ENCODE measurements at regions not wholly inside any gene's neighbourhood (a gene's known extent, or its start where the extent isn't known, plus 50 kb on each side); places are given as distances from the start of the nearest gene placed in this dataset.

DNA sequence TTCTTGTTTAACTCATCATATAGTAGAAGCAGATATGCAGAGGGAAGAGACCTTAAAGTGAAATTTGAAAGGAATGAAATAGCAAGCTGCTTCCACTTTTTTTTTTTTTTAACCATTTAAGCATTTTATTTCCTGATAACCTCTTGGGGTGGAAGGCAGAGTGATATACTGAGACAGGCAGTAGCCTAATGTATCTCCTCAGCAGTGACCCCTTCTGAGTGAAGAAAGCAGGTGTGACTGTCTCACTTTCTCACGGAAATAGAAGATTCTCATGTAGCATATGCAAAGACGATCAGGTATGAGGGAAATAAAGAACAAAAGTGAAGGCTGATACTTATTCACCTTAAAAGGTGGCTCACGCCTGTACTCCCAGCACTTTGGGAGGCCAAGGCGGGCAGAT, 187.1 kb upstream of the STXBP5 start:
- no peak for DNase-seq (ENCODE audit: low spot score in 2 of 2)
- no peaks in the 10 kb centered on the region for H3K36me3 Mint-ChIP-seq
- no peaks in the 10 kb centered on the region for H3K4me1 Mint-ChIP-seq
- H3K27me3 Mint-ChIP-seq: peaks cover 1% of the 10 kb centered on the region
- H3K27ac Mint-ChIP-seq: no peak overlapping the region
- no peaks in the 10 kb centered on the region for H3K9me3 Mint-ChIP-seq
- H3K4me3 Mint-ChIP-seq: no peak overlapping the region
- no peak for ATAC-seq (ENCODE audit: low read depth)

GRCh38 chr6:147019001-147019400, 185.2 kb upstream of the STXBP5 start:
- no peak for DNase-seq (ENCODE audit: low spot score in 2 of 2)
- H3K4me1 Mint-ChIP-seq: no peaks in the 10 kb centered on the region
- H3K27ac Mint-ChIP-seq: no peak overlapping the region
- H3K4me3 Mint-ChIP-seq: no peak overlapping the region
- no peaks in the 10 kb centered on the region for H3K9me3 Mint-ChIP-seq
- no peaks in the 10 kb centered on the region for H3K36me3 Mint-ChIP-seq
- H3K27me3 Mint-ChIP-seq: peaks cover 1% of the 10 kb centered on the region
- ATAC-seq (ENCODE audit: low read depth): no peak

DNA sequence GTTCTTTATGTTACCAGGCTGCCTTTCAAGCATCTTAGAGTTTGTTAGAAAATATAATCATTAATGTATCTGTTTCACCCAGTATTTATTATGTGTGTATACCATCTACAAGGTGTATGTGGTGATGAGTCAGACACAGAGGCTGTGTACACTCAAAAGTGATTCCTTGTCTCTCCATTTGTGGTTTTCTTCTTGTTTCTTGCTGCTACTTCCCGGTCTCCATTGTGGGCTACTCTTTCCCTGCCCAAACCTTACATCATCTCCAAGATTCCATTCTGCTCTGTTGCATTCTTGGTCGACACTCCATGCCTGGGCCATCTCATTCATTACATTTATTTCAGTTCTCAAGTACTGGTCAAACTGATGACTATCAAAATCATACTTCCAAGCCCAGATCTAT, 182.2 kb upstream of the STXBP5 start:
- DNase-seq (ENCODE audit: low spot score in 2 of 2) (no peak), ATAC-seq (ENCODE audit: low read depth) (no peak)
- Mint-ChIP-seq H3K4me1 (no peaks in the 10 kb centered on the region), H3K9me3 (no peaks in the 10 kb centered on the region), H3K27me3 (no peaks in the 10 kb centered on the region), H3K27ac (no peak overlapping the region), H3K4me3 (no peak overlapping the region), H3K36me3 (no peaks in the 10 kb centered on the region)

GRCh38 chr6:147023148-147023547, 181.1 kb upstream of the STXBP5 start:
- DNase-seq (ENCODE audit: low spot score in 2 of 2) (no peak), ATAC-seq (ENCODE audit: low read depth) (no peak)
- no peaks in the 10 kb centered on the region for H3K36me3 Mint-ChIP-seq
- H3K4me3 Mint-ChIP-seq: no peak overlapping the region
- H3K27me3 Mint-ChIP-seq: no peaks in the 10 kb centered on the region
- H3K27ac Mint-ChIP-seq: no peak overlapping the region
- no peaks in the 10 kb centered on the region for H3K9me3 Mint-ChIP-seq
- H3K4me1 Mint-ChIP-seq: no peaks in the 10 kb centered on the region

- no peaks in the 10 kb centered on the region for H3K9me3 Mint-ChIP-seq
- no peak overlapping the region for H3K27ac Mint-ChIP-seq
- H3K27me3 Mint-ChIP-seq: no peaks in the 10 kb centered on the region
- no peak for ATAC-seq (ENCODE audit: low read depth)
- H3K36me3 Mint-ChIP-seq: no peaks in the 10 kb centered on the region
- H3K4me1 Mint-ChIP-seq: no peaks in the 10 kb centered on the region
- H3K4me3 Mint-ChIP-seq: no peak overlapping the region
- no peak for DNase-seq (ENCODE audit: low spot score in 2 of 2)
Measured at GRCh38 chr6:147023581-147023980, 180.6 kb upstream of the STXBP5 start.

- no peaks in the 10 kb centered on the region for H3K4me1 Mint-ChIP-seq
Measured at GRCh38 chr6:147029923-147030322, 174.3 kb upstream of the STXBP5 start.

GRCh38 chr6:147033267-147033666, 170.9 kb upstream of the STXBP5 start:
- Mint-ChIP-seq H3K27me3 (peaks cover 4% of the 10 kb centered on the region), H3K4me1 (peaks cover 2% of the 10 kb centered on the region), H3K9me3 (peaks cover 2% of the 10 kb centered on the region), H3K36me3 (no peaks in the 10 kb centered on the region), H3K27ac (no peak overlapping the region), H3K4me3 (no peak overlapping the region)
- no peak for ATAC-seq (ENCODE audit: low read depth)
- DNase-seq (ENCODE audit: low spot score in 2 of 2): no peak

More at GRCh38 chr6:147029923-147030322, 174.3 kb upstream of the STXBP5 start:
- Mint-ChIP-seq H3K9me3 (peaks cover 2% of the 10 kb centered on the region), H3K36me3 (no peaks in the 10 kb centered on the region), H3K27ac (no peak overlapping the region), H3K27me3 (no peaks in the 10 kb centered on the region), H3K4me3 (no peak overlapping the region)
- ATAC-seq (ENCODE audit: low read depth): no peak
- no peak for DNase-seq (ENCODE audit: low spot score in 2 of 2)

DNA sequence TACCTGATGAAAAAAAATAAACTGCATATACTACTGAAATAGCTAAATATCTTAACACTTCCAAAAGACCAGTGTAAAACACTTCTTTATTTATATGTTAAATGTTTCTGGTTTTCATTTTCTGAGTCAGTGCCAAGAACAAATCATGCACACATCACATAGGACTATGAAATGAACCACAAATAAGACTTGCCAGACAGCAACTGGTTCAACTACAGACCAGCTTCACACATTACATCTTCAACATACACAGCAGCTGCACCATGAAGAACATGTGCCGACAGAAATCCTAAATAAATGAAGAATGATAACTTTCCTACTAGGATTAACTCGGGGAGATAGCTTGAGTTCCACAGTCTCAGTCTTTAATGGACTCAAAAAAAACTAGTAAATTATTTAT, 168.3 kb upstream of the STXBP5 start:
- Mint-ChIP-seq H3K27ac (no peak overlapping the region), H3K36me3 (no peaks in the 10 kb centered on the region), H3K4me3 (no peak overlapping the region), H3K4me1 (peaks cover 2% of the 10 kb centered on the region), H3K27me3 (peaks cover 4% of the 10 kb centered on the region), H3K9me3 (peaks cover 2% of the 10 kb centered on the region)
- ATAC-seq (ENCODE audit: low read depth) (no peak), DNase-seq (ENCODE audit: low spot score in 2 of 2) (no peak)

GRCh38 chr6:147037881-147038280, 166.3 kb upstream of the STXBP5 start:
- Mint-ChIP-seq H3K4me1 (peaks cover 2% of the 10 kb centered on the region), H3K27ac (no peak overlapping the region), H3K9me3 (no peaks in the 10 kb centered on the region), H3K4me3 (no peak overlapping the region), H3K27me3 (peaks cover 5% of the 10 kb centered on the region), H3K36me3 (no peaks in the 10 kb centered on the region)
- no peak for ATAC-seq (ENCODE audit: low read depth)
- no peak for DNase-seq (ENCODE audit: low spot score in 2 of 2)

GRCh38 chr6:147040121-147040910, 163.9 kb upstream of the STXBP5 start:
- Mint-ChIP-seq H3K4me3 (no peak overlapping the region), H3K27ac (no peak overlapping the region), H3K36me3 (peaks cover 2% of the 10 kb centered on the region), H3K4me1 (peaks cover 2% of the 10 kb centered on the region), H3K27me3 (peaks cover 5% of the 10 kb centered on the region), H3K9me3 (peaks cover 7% of the 10 kb centered on the region)
- ATAC-seq (ENCODE audit: low read depth): no peak
- no peak for DNase-seq (ENCODE audit: low spot score in 2 of 2)

DNA sequence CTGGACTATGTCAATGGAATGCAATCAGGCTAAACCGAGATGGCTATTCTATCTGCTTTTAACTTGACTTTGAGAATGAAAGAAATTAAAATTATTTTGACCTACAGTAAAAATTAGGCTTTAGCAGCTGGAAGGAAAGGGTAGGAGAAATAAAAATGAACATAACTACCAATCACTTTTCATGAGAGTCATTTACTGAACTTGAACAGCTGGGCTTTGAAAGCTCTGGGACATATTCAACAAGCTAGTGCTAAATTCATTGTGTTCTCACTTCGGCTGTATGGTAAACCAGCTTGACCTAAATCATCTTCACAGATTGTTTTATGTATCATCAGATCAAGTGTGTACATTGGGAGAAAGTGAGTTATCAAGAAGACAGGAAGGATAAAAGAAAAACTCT, 161.5 kb upstream of the STXBP5 start:
- no peak overlapping the region for H3K27ac Mint-ChIP-seq
- H3K9me3 Mint-ChIP-seq: peaks cover 7% of the 10 kb centered on the region

DNA sequence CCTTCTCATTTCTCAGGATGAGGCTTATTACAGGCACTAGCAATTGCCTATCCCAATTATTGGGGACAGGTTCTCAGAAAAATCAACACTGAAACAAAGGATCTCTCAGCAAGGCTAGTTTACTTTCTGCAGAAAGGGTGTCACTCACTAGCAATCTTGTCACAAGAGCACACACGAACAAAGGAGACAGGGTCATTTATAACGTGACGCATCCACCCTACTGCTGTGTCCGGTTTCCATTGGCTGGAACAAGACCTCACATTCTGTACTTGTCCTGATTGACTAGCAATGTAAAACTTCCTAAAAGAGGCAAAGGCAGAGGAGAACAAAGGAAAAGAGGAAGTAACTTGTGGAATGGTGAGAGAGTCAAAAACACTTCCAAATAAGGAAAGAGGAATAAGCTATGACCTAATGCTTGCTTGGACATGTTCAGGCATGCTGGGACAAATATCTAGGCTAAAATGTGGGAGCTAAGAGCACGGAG, 160.2 kb upstream of the STXBP5 start:
- Mint-ChIP-seq H3K4me1 (no peaks in the 10 kb centered on the region), H3K9me3 (peaks cover 7% of the 10 kb centered on the region), H3K36me3 (peaks cover 2% of the 10 kb centered on the region), H3K27me3 (peaks cover 1% of the 10 kb centered on the region), H3K27ac (no peak overlapping the region), H3K4me3 (no peak overlapping the region)
- DNase-seq (ENCODE audit: low spot score in 2 of 2) (no peak), ATAC-seq (ENCODE audit: low read depth) (no peak)

More for the DNA sequence above, 161.5 kb upstream of the STXBP5 start:
- Mint-ChIP-seq H3K4me3 (no peak overlapping the region), H3K4me1 (peaks cover under 1% of the 10 kb centered on the region), H3K27me3 (peaks cover 4% of the 10 kb centered on the region), H3K36me3 (peaks cover 2% of the 10 kb centered on the region)
- DNase-seq (ENCODE audit: low spot score in 2 of 2) (no peak), ATAC-seq (ENCODE audit: low read depth) (no peak)

GRCh38 chr6:147046141-147046877, 157.9 kb upstream of the STXBP5 start:
- Mint-ChIP-seq H3K27me3 (peaks cover 1% of the 10 kb centered on the region), H3K27ac (no peak overlapping the region), H3K4me3 (no peak overlapping the region), H3K9me3 (peaks cover 7% of the 10 kb centered on the region), H3K36me3 (peaks cover 2% of the 10 kb centered on the region), H3K4me1 (no peaks in the 10 kb centered on the region)
- DNase-seq (ENCODE audit: low spot score in 2 of 2) (no peak), ATAC-seq (ENCODE audit: low read depth) (no peak)

DNA sequence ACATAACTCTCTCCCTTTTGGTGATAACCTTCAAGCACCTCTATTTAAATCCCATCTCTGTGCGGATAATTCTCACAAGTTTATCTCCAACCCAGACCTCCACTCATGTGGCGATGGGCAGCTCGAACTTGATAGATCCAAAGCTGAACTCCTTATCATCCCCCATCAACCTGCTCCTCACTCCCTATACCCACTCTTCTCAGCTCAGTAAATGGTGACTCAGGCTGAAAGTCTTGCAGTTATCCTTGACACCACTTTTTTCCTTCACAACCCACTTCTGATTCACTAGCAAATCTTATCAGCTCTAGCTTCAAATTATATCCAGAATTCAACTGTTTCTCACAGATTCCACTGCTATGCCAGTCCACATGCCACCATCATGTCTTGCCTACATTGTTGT, 155.3 kb upstream of the STXBP5 start:
- DNase-seq (ENCODE audit: low spot score in 2 of 2): no peak
- no peak for ATAC-seq (ENCODE audit: low read depth)
- Mint-ChIP-seq H3K27ac (no peak overlapping the region), H3K4me3 (no peak overlapping the region), H3K36me3 (no peaks in the 10 kb centered on the region), H3K27me3 (no peaks in the 10 kb centered on the region), H3K4me1 (no peaks in the 10 kb centered on the region), H3K9me3 (peaks cover 3% of the 10 kb centered on the region)

Measured in memory B cell (primary cell).